Activated CD4-positive, alpha-beta T cell treated with anti-CD3 and anti-CD28 coated beads for 24 hours (primary cell): ENCODE measurements at regions not wholly inside any gene's neighbourhood (a gene's known extent, or its start where the extent isn't known, plus 50 kb on each side); places are given as distances from the start of the nearest gene placed in this dataset.
"Not testable (repeated sequence)": the region's sequence is repeated elsewhere in the genome, so short reads cannot be mapped to it uniquely, and the experiment has no call there.

Experiments
- DNase-seq, 2 donors: peaks; one replicate each; pipeline ENCODE4 v3.0.0-alpha.2; 2020; ENCODE audit warnings: low read depth in 2 of 2

- DNase-seq: no peak
Measured at GRCh38 chr21:15119486-15119885, 54.7 kb upstream of the NRIP1 start.

- no peak for DNase-seq
Measured at GRCh38 chr21:15121097-15121654, 56.4 kb upstream of the NRIP1 start.

GRCh38 chr21:15121655-15122120 lies 56.9 kb upstream of the NRIP1 start:
- DNase-seq: no peak

GRCh38 chr21:15122241-15122640 lies 57.4 kb upstream of the NRIP1 start:
- no peak for DNase-seq

GRCh38 chr21:15124731-15125130 lies 59.9 kb upstream of the NRIP1 start:
- no peak for DNase-seq

GRCh38 chr21:15126948-15127347 lies 62.1 kb upstream of the NRIP1 start:
- DNase-seq: no peak

GRCh38 chr21:15127437-15127836 lies 62.6 kb upstream of the NRIP1 start:
- no peak for DNase-seq

- no peak for DNase-seq
Measured at GRCh38 chr21:15128267-15128666, 63.5 kb upstream of the NRIP1 start.

- not testable (repeated sequence) for DNase-seq
Measured at GRCh38 chr21:15128714-15129113, 63.9 kb upstream of the NRIP1 start.

GRCh38 chr21:15130326-15130725 lies 65.5 kb upstream of the NRIP1 start:
- DNase-seq: no peak

- no peak for DNase-seq
Measured at GRCh38 chr21:15130751-15131150, 66.0 kb upstream of the NRIP1 start.

- DNase-seq: no peak
Measured at GRCh38 chr21:15132781-15133180, 68.0 kb upstream of the NRIP1 start.

GRCh38 chr21:15134701-15135470 lies 70.1 kb upstream of the NRIP1 start:
- DNase-seq: no peak

GRCh38 chr21:15135867-15136629 lies 71.2 kb upstream of the NRIP1 start:
- DNase-seq: no peak

- DNase-seq: no peak
Measured at GRCh38 chr21:15138490-15138889, 73.7 kb upstream of the NRIP1 start.

GRCh38 chr21:15139898-15140297 lies 75.1 kb upstream of the NRIP1 start:
- no peak for DNase-seq

GRCh38 chr21:15140321-15141019 lies 75.7 kb upstream of the NRIP1 start:
- no peak for DNase-seq

- DNase-seq: no peak
Measured at GRCh38 chr21:15141261-15141970, 76.6 kb upstream of the NRIP1 start.

GRCh38 chr21:15144026-15144425 lies 79.2 kb upstream of the NRIP1 start:
- no peak for DNase-seq

GRCh38 chr21:15148437-15148836 lies 83.6 kb upstream of the NRIP1 start:
- DNase-seq: no peak

GRCh38 chr21:15149600-15150224 lies 84.9 kb upstream of the NRIP1 start:
- no peak for DNase-seq
